KMS-11 (cell line): ENCODE measurements at regions not wholly inside any gene's neighbourhood (a gene's known extent, or its start where the extent isn't known, plus 50 kb on each side); places are given as distances from the start of the nearest gene placed in this dataset.

Source experiments
- H2AFZ ChIP-seq: fragments of 200-600 bp; sonication (generic); 2 replicates; pipeline ENCODE4 v1.6.1; 2016; ENCODE audit warnings: antibody characterized with exemption, mixed run types, low read depth
- H3K27ac ChIP-seq: fragments of 200-600 bp; sonication (generic); 2 replicates; pipeline ENCODE4 v1.6.1; 2016; ENCODE audit warnings: mild to moderate bottlenecking, mixed run types
- H3K27me3 ChIP-seq: fragments of 200-600 bp; sonication (generic); 2 replicates; pipeline ENCODE4 v1.6.1; 2017; ENCODE audit warnings: mild to moderate bottlenecking, low read depth, mixed run types, moderate library complexity; ENCODE audit not compliant: insufficient read depth
- H3K36me3 ChIP-seq: fragments of 200-600 bp; sonication (generic); 2 replicates; pipeline ENCODE4 v1.6.1; 2017; ENCODE audit warnings: mild to moderate bottlenecking, mixed run types; ENCODE audit not compliant: insufficient read depth
- H3K4me1 ChIP-seq: fragments of 200-600 bp; sonication (generic); 2 replicates; pipeline ENCODE4 v1.6.1; 2016; ENCODE audit warnings: mild to moderate bottlenecking, low read depth, mixed run types; ENCODE audit not compliant: poor library complexity, severe bottlenecking
- H3K4me2 ChIP-seq: fragments of 200-600 bp; sonication (generic); 2 replicates; pipeline ENCODE4 v1.7.0; 2016; ENCODE audit warnings: mild to moderate bottlenecking, mixed run types
- H3K4me3 ChIP-seq: fragments of 200-600 bp; sonication (generic); IDR thresholded peaks from 2 replicates; pipeline ENCODE4 v1.6.1; 2017; ENCODE audit warnings: low read depth, low read length, mixed read lengths; ENCODE audit not compliant: insufficient read depth
- H3K79me2 ChIP-seq: fragments of 200-600 bp; sonication (generic); 2 replicates; pipeline ENCODE4 v1.6.1; 2016; ENCODE audit warnings: low read depth, mixed run types; ENCODE audit not compliant: insufficient read depth
- H3K9ac ChIP-seq: fragments of 200-600 bp; sonication (generic); 2 replicates; pipeline ENCODE4 v1.6.1; 2016; ENCODE audit warnings: mild to moderate bottlenecking, mixed run types
- H4K20me1 ChIP-seq: fragments of 200-600 bp; sonication (generic); 2 replicates; pipeline ENCODE4 v1.6.1; 2016; ENCODE audit warnings: mild to moderate bottlenecking, mixed run types; ENCODE audit not compliant: insufficient read depth
- TF ChIP-seq, protein P1 (sequence below): fragments of 200-600 bp; sonication (generic); conservative IDR thresholded peaks from 2 replicates; pipeline ENCODE4 v1.6.1; 2017; ENCODE audit warnings: low read depth, mild to moderate bottlenecking, antibody characterized with exemption, low read length, moderate library complexity, mixed read lengths

DNA sequence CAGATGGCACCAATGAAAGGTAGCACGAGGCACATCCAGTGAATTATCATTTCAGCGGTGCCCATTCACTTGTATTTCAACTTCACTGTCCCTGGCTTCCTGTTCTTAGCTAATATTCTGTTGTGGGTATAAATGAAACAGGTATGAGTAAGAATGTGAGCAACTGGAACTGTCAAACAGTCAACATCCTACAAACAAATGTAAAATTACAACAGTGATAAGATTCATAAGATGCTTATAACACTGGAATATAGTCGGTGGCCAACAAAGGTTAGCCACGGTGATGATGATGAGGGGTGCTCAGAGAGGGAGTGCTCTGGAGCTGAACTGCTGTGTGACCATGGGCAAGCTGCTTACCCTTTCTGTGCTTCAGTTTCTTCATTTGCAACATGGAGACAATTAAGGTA, 74.9 kb upstream of the TOX2 start:
- Histone ChIP-seq H4K20me1 (no peaks in the 10 kb centered on the region), H3K27ac (no peak overlapping the region), H2AFZ (no peak overlapping the region), H3K4me2 (0 out of 2 replicates have a peak overlapping the region, but pooled peaks have one; percentile 2), H3K79me2 (no peaks in the 10 kb centered on the region), H3K36me3 (no peaks in the 10 kb centered on the region), H3K27me3 (no peaks in the 10 kb centered on the region), H3K4me1 (peaks cover 65% of the 10 kb centered on the region), H3K9ac (no peak overlapping the region), H3K4me3 (no peak overlapping the region)
- TF ChIP-seq, protein P1, sequence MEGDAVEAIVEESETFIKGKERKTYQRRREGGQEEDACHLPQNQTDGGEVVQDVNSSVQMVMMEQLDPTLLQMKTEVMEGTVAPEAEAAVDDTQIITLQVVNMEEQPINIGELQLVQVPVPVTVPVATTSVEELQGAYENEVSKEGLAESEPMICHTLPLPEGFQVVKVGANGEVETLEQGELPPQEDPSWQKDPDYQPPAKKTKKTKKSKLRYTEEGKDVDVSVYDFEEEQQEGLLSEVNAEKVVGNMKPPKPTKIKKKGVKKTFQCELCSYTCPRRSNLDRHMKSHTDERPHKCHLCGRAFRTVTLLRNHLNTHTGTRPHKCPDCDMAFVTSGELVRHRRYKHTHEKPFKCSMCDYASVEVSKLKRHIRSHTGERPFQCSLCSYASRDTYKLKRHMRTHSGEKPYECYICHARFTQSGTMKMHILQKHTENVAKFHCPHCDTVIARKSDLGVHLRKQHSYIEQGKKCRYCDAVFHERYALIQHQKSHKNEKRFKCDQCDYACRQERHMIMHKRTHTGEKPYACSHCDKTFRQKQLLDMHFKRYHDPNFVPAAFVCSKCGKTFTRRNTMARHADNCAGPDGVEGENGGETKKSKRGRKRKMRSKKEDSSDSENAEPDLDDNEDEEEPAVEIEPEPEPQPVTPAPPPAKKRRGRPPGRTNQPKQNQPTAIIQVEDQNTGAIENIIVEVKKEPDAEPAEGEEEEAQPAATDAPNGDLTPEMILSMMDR: no peak

DNA sequence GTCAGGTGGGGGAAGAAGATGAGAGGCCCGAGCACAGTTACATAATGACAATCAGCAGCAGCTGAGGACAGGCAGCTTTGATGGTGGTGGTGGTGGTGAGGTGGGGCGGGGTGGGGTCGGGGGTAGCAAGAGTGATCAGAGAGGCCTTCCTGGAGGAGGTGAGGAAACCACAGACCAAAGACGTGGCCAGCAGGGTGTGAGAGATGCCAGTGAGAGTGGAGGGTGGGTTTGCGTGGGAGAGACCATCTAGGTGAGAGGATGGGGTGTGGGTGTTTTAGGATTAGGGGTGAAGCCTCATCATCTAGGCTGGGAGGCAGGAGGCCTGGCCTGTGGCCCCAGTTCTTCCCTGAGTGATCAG, 76.0 kb upstream of the TOX2 start:
- H3K4me2 ChIP-seq: no peak overlapping the region

DNA sequence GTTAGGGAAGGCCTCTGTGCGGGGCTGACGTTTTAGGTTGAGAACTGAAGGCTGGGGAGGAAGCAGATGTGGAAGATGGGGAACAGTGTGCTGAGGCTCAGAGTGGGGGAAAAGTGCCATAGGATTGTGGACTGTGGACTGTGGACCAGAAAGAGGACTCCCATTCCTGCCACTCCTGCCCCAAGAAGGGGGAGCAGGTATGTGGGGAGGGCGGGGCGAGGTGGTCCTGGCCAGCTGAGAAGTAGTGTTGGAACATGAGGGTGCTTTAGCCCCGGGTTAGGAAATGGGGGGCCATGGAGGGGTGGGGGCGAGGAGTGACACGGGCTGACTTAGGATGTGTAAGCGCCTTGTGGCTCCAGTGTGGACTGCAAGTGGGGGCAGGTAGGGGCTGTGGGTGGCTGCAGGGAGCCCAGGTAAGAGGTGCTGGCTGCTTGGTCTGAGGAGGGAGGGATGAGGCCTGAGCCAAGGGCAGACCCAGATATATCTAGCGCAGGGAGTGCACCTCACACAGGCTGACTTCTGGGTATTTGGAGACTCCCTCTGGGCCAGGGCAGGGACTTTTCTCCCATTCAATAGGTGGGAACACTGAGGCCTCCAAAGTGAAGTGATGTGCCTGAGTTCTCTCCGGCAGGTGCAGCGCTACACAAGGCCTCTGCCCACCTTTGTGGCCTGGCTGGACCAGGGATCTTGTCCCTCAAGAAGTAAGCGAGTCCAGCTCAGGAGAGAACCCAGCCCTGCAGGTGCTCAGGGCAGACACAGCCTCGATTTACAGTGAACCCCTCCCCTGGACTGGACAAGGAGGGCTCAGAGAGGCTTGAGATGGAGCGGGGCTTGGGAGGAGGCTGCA, 76.6 kb upstream of the TOX2 start:
- Histone ChIP-seq H3K4me3 (no peak overlapping the region), H3K27ac (no peak overlapping the region), H3K4me1 (peaks cover 48% of the 10 kb centered on the region), H2AFZ (no peak overlapping the region), H3K9ac (no peak overlapping the region), H3K4me2 (no peak overlapping the region), H3K79me2 (no peaks in the 10 kb centered on the region), H3K36me3 (no peaks in the 10 kb centered on the region), H4K20me1 (no peaks in the 10 kb centered on the region), H3K27me3 (no peaks in the 10 kb centered on the region)
- TF ChIP-seq, protein P1: no peak

More for the DNA sequence above, 76.0 kb upstream of the TOX2 start:
- Histone ChIP-seq H3K27ac (no peak overlapping the region), H3K4me3 (no peak overlapping the region), H3K36me3 (no peaks in the 10 kb centered on the region), H4K20me1 (no peaks in the 10 kb centered on the region), H2AFZ (no peak overlapping the region), H3K79me2 (no peaks in the 10 kb centered on the region), H3K4me1 (peaks cover 54% of the 10 kb centered on the region), H3K9ac (no peak overlapping the region), H3K27me3 (no peaks in the 10 kb centered on the region)
- TF ChIP-seq, protein P1: no peak

DNA sequence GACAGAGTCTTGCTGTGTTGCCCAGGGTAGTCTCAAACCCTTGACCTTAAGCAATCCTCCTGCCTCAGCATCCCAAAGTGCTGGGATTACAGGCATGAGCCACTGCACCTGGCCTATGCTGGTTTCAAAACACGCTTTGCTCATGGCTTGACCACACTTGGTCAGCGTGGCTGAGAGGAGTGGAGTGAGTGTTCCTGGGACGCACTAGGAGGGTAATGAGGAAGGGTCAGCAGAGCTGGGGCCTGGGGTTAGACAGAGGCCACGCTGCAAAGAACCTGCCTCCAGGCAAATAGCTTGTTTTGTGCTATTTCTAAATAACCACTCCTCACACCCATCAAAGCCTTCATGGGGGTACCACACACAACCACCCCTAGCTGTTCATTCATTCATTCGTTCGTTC, 77.9 kb upstream of the TOX2 start:
- TF ChIP-seq, protein P1: no peak

More for the DNA sequence above, 77.9 kb upstream of the TOX2 start:
- H3K4me3 ChIP-seq: no peak overlapping the region
- H3K9ac ChIP-seq: no peak overlapping the region
- no peaks in the 10 kb centered on the region for H3K36me3 ChIP-seq
- H3K4me1 ChIP-seq: peaks cover 35% of the 10 kb centered on the region
- H3K4me2 ChIP-seq: no peak overlapping the region
- H3K79me2 ChIP-seq: no peaks in the 10 kb centered on the region
- H4K20me1 ChIP-seq: no peaks in the 10 kb centered on the region
- H3K27me3 ChIP-seq: no peaks in the 10 kb centered on the region
- no peak overlapping the region for H3K27ac ChIP-seq
- H2AFZ ChIP-seq: no peak overlapping the region
